Raji (cell line): ENCODE measurements at regions not wholly inside any gene's neighbourhood (a gene's known extent, or its start where the extent isn't known, plus 50 kb on each side); places are given as distances from the start of the nearest gene placed in this dataset.

ENCODE experiments used
- POLR2A ChIP-seq: IDR thresholded peaks from 2 replicates; pipeline ENCODE4 v1.6.1; 2011; ENCODE audit warnings: low read depth, low read length, control low read depth; ENCODE audit not compliant: insufficient read depth

DNA sequence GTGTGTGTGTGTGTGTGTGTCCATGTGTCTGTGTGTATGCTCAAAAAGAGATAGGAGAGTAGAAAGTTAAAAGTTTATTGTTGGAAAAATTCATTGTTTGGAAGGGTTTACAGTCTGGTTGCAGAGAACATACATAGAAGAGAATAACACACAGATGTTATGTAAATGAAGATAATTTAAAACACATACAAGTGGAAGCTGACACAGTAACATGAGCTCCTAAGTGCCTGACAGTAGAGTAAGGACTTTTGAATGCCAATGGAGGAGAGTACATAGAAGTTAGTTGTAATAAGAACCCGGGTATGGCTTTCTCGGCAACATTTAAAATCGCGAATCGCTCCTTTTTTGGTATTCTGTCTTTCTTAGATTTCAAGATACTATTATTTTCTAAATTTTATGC is 137.0 kb upstream of the FANCL start:
- TF ChIP-seq POLR2A, result no peak

DNA sequence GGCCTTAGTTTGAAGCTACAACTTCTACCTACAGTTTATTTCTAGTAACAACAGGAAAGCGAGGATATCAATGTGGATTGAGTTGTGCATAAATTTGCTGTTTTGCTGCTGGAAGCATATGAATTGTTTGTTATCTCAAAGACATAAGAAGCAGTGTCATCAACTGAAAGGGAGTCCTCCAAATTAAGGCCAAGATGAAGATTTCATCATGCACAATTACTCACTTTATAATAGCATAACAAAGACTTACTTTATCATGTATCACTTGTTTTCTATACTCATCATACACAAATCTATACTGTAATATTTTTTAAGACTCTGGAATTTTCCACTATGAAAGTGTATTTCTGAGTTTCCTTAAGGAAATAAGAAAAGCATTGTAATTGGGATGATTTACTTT is 136.1 kb upstream of the FANCL start:
- no peak for TF ChIP-seq POLR2A

DNA sequence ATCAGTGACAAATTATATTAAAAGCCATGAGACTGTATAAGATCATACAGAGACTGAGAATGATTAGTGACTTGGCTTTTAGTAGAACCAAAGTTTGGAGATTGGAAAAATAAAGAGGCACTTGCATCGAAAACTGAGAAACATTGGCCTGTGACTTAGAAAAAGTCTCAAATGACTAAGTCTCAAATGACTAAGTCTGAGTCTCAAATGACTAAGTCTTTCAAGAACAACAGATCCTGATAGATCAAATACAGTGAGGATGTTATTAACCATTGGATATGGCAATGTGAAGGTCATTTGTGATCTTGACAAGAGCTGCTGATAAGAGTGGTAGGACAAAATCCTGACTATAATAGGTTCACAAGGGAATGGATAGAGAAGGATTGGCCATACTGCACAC is 135.5 kb upstream of the FANCL start:
- no peak for TF ChIP-seq POLR2A

GRCh38 chr2:58369594-58369993 is 128.5 kb upstream of the FANCL start:
- no peak for TF ChIP-seq POLR2A

- no peak for TF ChIP-seq POLR2A
Observed at GRCh38 chr2:58364098-58364497, 123.0 kb upstream of the FANCL start.

DNA sequence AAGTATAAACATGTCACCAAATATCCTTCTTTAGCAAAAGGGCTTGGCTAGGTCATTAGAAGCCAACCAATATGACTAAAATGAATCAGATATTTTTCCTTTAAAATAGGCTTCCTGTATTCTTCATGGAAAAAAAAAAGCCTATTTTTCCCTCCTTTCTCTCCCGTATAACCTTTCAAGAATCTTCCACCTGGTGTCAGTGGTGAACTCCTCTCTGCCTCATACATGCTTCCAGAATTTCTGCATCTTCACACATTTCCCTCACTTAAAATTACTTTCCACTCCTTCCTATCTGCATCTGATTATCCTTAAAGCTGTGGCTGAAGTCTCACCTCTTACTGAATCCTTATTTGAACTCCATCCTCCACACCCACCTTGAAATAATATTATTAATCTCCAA is 116.9 kb upstream of the FANCL start:
- TF ChIP-seq POLR2A, result no peak

DNA sequence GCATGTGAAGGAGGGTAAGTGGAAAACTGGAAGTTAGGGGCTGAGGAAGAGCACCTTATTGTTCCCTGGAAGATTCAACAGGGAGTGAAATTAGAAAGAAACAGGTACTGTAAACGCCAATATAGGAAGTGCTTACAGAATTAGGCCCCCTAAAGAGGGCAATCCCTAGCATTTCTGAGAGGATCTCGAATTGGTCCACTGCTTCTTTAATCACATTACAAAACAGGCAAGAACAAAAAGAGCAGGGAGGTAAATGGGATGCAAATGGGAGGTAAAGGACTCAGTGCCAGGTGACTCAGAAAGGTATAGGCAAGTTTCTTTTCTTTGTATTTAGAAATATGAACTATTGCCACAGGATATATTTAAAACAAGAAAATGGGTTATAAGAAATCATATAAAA is 116.4 kb upstream of the FANCL start:
- no peak for TF ChIP-seq POLR2A

DNA sequence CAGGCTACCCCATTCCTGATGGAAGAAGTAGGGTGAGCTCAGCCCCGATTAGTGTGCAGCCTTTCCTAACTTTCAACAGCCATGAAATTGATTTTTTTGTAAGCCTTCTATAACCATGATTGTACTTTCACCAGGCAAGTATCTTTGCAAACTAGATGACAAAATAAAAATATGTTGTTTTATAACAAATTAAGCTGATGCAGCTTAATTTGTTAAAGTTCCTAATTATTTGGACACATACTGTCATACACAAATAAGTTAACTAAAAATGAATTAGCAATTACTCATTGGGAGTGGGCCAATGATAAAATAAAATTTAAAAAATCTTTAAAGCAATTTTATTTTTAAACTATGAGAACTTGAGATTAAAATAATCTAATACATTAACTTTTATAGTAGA is 113.1 kb upstream of the FANCL start:
- TF ChIP-seq POLR2A, result no peak

GRCh38 chr2:58350484-58350883 is 109.4 kb upstream of the FANCL start:
- TF ChIP-seq POLR2A, result no peak

GRCh38 chr2:58347810-58348209 is 106.7 kb upstream of the FANCL start:
- no peak for TF ChIP-seq POLR2A

GRCh38 chr2:58341047-58341446 is 99.9 kb upstream of the FANCL start:
- TF ChIP-seq POLR2A, result no peak

GRCh38 chr2:58339548-58340243 is 98.6 kb upstream of the FANCL start:
- no peak for TF ChIP-seq POLR2A

GRCh38 chr2:58336416-58336815 is 95.3 kb upstream of the FANCL start:
- no peak for TF ChIP-seq POLR2A

DNA sequence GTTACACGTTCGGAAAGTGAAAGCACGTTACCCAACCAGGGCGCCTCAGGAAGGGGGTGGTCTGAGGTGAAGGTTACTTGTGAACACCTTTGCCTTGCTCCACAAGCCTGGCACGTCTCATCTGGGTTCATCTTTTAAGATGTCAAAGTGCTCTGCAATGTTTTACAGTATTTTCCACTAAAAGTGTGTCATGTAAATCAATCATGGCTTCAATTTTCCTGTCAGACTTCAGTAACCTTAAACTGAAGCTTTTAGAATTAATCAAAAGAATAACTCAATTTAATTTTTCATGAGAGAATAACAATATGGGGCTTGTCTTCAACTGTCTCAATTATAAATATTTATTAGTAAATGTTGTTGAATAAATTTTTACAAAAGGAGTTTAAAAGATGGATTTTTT is 93.3 kb upstream of the FANCL start:
- no peak for TF ChIP-seq POLR2A

GRCh38 chr2:58319481-58319880 is 78.4 kb upstream of the FANCL start:
- TF ChIP-seq POLR2A, result no peak

DNA sequence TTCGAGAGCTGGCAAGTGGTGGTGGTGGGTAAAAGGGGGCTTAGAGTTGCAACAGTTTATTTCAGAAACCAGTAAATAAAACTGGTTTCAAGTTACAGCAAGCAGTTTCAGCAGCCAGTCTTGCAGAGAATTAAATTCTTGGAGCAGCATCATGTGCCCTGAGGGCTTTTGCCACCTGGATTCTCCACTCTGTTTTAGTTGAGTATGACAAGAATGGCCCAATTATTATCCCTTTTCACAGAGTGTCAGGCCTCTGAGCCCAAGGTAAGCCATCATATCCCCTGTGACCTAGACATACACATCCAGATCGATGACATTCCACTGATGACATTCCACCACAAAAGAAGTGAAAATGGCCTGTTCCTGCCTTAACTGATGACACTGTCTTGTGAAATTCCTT is 72.8 kb upstream of the FANCL start:
- TF ChIP-seq POLR2A, result no peak

DNA sequence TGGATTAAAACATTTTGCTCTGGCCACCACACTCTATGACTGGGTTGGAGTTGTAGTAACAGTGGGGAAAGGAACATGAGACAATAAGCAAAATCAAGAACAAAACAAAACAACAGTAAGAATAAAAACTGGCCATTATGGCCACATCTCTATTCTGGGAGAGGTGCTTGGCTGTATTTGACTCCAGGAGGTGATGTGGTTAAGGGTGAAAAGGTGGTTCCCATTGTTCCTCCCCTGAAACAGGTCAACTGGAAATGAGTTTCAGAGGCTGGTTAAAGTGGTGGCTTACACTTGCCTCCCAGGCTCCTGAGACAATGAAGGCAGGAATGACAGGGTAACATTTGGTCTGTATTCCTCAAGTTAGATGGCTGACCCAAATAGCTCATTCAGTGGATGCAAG is 67.3 kb upstream of the FANCL start:
- TF ChIP-seq POLR2A, result no peak
